ENCODE measurements at regions not wholly inside any gene's neighbourhood (a gene's known extent, or its start where the extent isn't known, plus 50 kb on each side); places are given as distances from the start of the nearest gene placed in this dataset.

DNA sequence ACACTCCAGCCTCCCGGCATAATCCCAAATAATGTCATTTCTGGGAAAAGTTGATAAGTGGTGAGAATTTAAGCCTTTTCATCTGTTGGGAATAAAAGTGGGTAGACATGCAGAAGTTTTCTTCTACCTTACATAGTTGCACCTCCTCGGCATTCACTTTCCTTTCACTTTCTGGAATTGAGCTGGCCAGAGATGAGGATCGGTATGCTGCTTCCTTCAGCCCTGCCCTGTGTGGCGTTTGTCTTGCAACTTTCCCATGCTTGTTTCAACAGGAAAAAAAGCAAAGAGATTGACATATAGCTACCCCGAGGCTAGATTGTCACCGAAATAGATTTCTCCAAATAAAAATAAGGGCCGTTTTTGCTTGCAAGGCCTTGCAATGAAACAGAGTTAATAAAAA is 65.8 kb upstream of the JAG1 start:
- no peak for TF ChIP-seq POLR2A (IDR thresholded peaks at IDR 0.05)
- no peak for TF ChIP-seq CTCF (IDR thresholded peaks at IDR 0.05)

Measured in lower leg skin (tissue), 3 donors.